A673 (cell line): ENCODE measurements at regions not wholly inside any gene's neighbourhood (a gene's known extent, or its start where the extent isn't known, plus 50 kb on each side); places are given as distances from the start of the nearest gene placed in this dataset.

ENCODE experiments used
- BruUV-seq: library from RNA; stranded (reverse); fragments of 400-500 nt; replicated peaks from 2 replicates; lab custom pipeline; 2021; lab: Mats Ljungman, UMichigan
- CTCF ChIA-PET: fragments of 300-600 bp; sonication (Branson Sonifier 250); formaldehyde crosslinking; loops from one replicate; lab custom pipeline; 2022; ENCODE audit warnings: antibody characterized with exemption; lab: Charles Lee
- POLR2A ChIA-PET: fragments of 300-600 bp; sonication (Branson Sonifier 250); formaldehyde crosslinking; loops from one replicate; lab custom pipeline; 2022; ENCODE audit warnings: antibody characterized with exemption; ENCODE audit not compliant: low non-redundant PET; lab: Charles Lee
- DNase-seq: peaks from one replicate; pipeline ENCODE4 v3.0.0-alpha.2; 2015; ENCODE audit warnings: low spot score
- H3K27ac ChIP-seq: fragments of 200-600 bp; sonication (generic); 2 replicates; pipeline ENCODE4 v1.5.1; 2016; ENCODE audit warnings: mixed run types, low read depth, mild to moderate bottlenecking, mixed read lengths, antibody characterized with exemption, low read length; ENCODE audit not compliant: poor library complexity, severe bottlenecking
- H3K27me3 ChIP-seq: fragments of 200-600 bp; sonication (generic); replicated peaks from 2 replicates; pipeline ENCODE4 v1.6.1; 2017; ENCODE audit warnings: mixed run types, low read depth, mild to moderate bottlenecking, mixed read lengths, antibody characterized with exemption, low read length; ENCODE audit not compliant: insufficient read depth, poor library complexity
- H3K36me3 ChIP-seq: fragments of 200-600 bp; sonication (generic); 2 replicates; pipeline ENCODE4 v1.6.1; 2016; ENCODE audit warnings: mixed run types, mild to moderate bottlenecking, mixed read lengths, antibody characterized with exemption, low read length; ENCODE audit not compliant: insufficient read depth, poor library complexity, severe bottlenecking
- H3K4me1 ChIP-seq: fragments of 200-600 bp; sonication (generic); 2 replicates; pipeline ENCODE4 v1.6.1; 2017; ENCODE audit warnings: mixed run types, mild to moderate bottlenecking, mixed read lengths, antibody characterized with exemption, low read length; ENCODE audit not compliant: insufficient read depth, poor library complexity, severe bottlenecking
- H3K4me3 ChIP-seq: fragments of 200-600 bp; sonication (generic); 2 replicates; pipeline ENCODE4 v1.5.1; 2016; ENCODE audit warnings: low read depth, mixed run types, mild to moderate bottlenecking, mixed read lengths, low read length; ENCODE audit not compliant: poor library complexity, severe bottlenecking
- H3K9me3 ChIP-seq: fragments of 200-600 bp; sonication (generic); 2 replicates; pipeline ENCODE4 v1.6.1; 2016; ENCODE audit warnings: mixed run types, low read depth, mild to moderate bottlenecking, mixed read lengths, antibody characterized with exemption, low read length; ENCODE audit not compliant: poor library complexity, severe bottlenecking
- EZH2 ChIP-seq: fragments of 200-600 bp; sonication (generic); IDR thresholded peaks from 2 replicates; pipeline ENCODE4 v1.6.1; 2017; ENCODE audit warnings: borderline replicate concordance, low read depth, mild to moderate bottlenecking, mixed read lengths, antibody characterized with exemption, low read length; ENCODE audit not compliant: poor library complexity, severe bottlenecking
- intact Hi-C: fragments of 100-400 bp; cut with micrococcal nuclease; formaldehyde crosslinking; loops from one replicate; pipeline ENCODE4 v1.10.0; 2022; ENCODE audit not compliant: unreplicated experiment
- TF ChIP-seq, protein P1 (sequence below): fragments of 300-800, 200-600 bp; sonication (generic); conservative IDR thresholded peaks from 2 replicates; pipeline ENCODE4 v1.5.1; 2017; ENCODE audit warnings: low read depth, mild to moderate bottlenecking, antibody characterized with exemption, low read length, moderate library complexity, mixed read lengths

DNA sequence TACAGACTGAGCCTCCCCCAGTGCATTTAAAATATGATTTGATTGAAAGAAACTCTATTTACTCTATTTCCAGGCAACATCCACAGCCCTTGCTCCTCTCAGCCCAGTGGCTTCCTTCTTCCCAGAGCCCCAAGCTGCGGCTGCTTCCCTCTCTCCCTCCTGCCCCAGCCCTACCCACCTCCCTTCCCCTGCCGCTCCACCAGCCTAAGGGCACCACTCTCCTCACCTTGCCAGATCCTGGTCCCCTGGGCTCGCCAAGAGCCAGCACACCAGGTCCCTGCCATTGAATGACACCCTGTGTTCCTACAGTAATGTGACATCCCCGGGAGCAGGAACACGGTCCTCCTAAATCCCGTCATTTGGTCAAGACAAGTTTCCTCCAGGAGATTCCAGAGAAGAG lies 236.0 kb downstream of the RBFOX3 start:
- H3K4me1 ChIP-seq = no peaks in the 10 kb centered on the region
- no TSS peak for BruUV-seq
- CTCF ChIA-PET = no interaction called here
- DNase-seq = no peak
- intact Hi-C loops = no loop called here
- no peak overlapping the region for H3K4me3 ChIP-seq
- H3K27me3 ChIP-seq = peaks cover 73% of the 10 kb centered on the region
- TF ChIP-seq, protein P1, sequence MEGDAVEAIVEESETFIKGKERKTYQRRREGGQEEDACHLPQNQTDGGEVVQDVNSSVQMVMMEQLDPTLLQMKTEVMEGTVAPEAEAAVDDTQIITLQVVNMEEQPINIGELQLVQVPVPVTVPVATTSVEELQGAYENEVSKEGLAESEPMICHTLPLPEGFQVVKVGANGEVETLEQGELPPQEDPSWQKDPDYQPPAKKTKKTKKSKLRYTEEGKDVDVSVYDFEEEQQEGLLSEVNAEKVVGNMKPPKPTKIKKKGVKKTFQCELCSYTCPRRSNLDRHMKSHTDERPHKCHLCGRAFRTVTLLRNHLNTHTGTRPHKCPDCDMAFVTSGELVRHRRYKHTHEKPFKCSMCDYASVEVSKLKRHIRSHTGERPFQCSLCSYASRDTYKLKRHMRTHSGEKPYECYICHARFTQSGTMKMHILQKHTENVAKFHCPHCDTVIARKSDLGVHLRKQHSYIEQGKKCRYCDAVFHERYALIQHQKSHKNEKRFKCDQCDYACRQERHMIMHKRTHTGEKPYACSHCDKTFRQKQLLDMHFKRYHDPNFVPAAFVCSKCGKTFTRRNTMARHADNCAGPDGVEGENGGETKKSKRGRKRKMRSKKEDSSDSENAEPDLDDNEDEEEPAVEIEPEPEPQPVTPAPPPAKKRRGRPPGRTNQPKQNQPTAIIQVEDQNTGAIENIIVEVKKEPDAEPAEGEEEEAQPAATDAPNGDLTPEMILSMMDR = no peak
- peak; percentile 51 for TF ChIP-seq EZH2
- POLR2A ChIA-PET = no interaction called here
- no peaks in the 10 kb centered on the region for H3K36me3 ChIP-seq
- no peak overlapping the region for H3K27ac ChIP-seq
- no peaks in the 10 kb centered on the region for H3K9me3 ChIP-seq

DNA sequence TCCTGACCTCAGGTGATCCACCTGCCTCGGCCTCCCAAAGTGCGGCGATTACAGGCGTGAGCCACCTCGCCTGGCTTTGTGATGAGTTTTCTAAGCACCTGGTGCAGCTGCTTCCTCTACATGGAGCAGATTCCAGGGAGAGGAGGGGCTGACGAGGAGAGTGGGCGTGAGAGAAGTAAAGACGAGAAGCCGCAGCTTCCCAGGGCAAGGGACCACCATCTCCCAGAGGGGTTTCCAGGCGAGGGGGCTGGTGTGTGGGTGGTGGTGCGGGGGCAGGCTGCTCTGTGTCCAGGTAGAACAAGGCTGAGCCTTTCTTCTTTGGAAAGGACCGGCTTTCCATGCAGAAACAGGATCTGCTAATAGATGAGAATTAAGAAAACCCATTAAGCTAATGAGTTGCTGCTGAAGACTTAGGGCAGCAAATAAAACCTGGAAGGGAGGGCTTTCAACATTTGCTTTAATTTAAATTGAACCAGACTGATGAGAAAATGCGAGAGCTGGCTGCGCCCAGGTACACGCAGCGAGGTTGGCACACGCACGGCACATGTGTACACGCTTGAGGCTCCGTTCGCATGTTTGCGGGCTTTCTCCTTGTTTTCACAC lies 236.7 kb downstream of the RBFOX3 start:
- intact Hi-C loops = no loop called here
- TF ChIP-seq EZH2 = no peak
- TF ChIP-seq, protein P1 = no peak

DNA sequence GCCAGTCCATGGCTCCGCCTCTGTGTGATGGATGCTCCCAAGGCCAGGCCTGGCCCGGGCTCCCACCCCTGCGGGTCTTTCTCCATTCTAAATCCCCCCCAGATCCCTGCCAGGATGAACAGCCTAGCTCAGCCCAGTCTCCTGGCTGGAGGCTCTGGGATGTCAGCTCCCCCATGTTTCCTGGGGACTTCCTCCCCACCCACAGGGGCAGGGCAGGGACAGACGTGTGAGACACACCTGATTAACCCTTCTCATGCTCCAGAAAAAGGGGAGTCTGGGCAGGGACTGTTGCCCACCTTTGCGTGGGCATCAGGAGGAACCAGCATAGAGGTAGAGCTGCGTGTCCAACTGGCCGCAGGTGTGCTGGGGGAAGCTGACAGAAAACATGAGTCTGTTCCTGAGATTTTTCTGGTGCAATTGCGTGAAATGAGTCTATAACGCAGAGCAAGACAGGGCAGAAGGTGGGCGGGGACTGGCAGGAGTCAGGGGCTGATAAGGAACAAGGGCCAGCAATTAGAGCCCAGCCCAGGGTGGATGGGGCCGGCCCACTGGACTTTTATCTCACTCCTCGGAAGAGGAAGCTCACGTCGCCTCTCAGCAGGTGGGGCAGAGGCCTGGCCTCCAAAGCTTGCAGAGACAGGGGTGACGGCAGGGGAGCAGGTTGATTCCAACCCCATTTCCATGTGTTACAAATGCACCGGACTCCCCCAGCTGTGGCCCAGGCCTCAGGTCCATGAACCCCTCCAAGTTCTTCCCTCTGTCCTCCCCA lies 238.2 kb downstream of the RBFOX3 start:
- no peak for DNase-seq
- no peak overlapping the region for H3K27ac ChIP-seq
- intact Hi-C loops = no loop called here
- H3K4me3 ChIP-seq = no peak overlapping the region
- ChIA-PET POLR2A (no interaction called here), CTCF (no interaction called here)
- BruUV-seq = no TSS peak
- no peaks in the 10 kb centered on the region for H3K4me1 ChIP-seq
- TF ChIP-seq, protein P1 = no peak
- TF ChIP-seq EZH2 = no peak
- no peaks in the 10 kb centered on the region for H3K9me3 ChIP-seq
- H3K27me3 ChIP-seq = peaks cover 64% of the 10 kb centered on the region
- no peaks in the 10 kb centered on the region for H3K36me3 ChIP-seq

More for the DNA sequence above, 236.7 kb downstream of the RBFOX3 start:
- Histone ChIP-seq H3K36me3 (no peaks in the 10 kb centered on the region), H3K27ac (no peak overlapping the region), H3K9me3 (no peaks in the 10 kb centered on the region), H3K27me3 (peaks cover 67% of the 10 kb centered on the region), H3K4me3 (no peak overlapping the region), H3K4me1 (no peaks in the 10 kb centered on the region)
- no TSS peak for BruUV-seq
- DNase-seq = no peak
- POLR2A ChIA-PET = no interaction called here
- CTCF ChIA-PET = no interaction called here
